HG02938 (cell line): ENCODE measurements at regions not wholly inside any gene's neighbourhood (a gene's known extent, or its start where the extent isn't known, plus 50 kb on each side); places are given as distances from the start of the nearest gene placed in this dataset.

Experiments
- ATAC-seq: cut with Tn5 transposase; IDR thresholded peaks from one replicate; pipeline ENCODE4 v1.9.1; 2021; ENCODE audit warnings: mild to moderate bottlenecking, moderate library complexity; ENCODE audit not compliant: unreplicated experiment

GRCh38 chr18:66150650-66151049 is 399.8 kb downstream of the CDH7 start:
- ATAC-seq = no peak

- ATAC-seq = no peak
Measured at GRCh38 chr18:66143029-66143428, 392.2 kb downstream of the CDH7 start.

DNA sequence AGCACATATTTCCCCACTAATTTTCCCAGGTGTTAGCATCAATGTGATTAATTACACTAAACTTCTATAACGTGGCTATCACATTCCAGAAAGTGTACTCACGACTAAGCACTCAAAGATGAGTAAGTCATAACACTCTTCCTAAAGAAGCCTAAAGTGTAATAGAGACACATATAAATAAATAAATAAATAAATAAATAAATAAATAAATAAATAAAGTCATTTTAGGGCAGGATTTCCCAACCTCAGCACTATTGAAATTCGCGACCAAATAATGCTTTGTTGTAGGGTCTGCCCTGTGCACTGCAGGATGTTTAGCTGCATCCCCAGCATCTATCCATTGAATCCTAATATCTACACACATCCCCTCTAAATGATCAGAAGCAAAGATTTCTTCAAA is 390.9 kb downstream of the CDH7 start:
- no peak for ATAC-seq

GRCh38 chr18:66138642-66139041 is 387.8 kb downstream of the CDH7 start:
- ATAC-seq = no peak

- no peak for ATAC-seq
Measured at GRCh38 chr18:66136039-66136438, 385.2 kb downstream of the CDH7 start.

DNA sequence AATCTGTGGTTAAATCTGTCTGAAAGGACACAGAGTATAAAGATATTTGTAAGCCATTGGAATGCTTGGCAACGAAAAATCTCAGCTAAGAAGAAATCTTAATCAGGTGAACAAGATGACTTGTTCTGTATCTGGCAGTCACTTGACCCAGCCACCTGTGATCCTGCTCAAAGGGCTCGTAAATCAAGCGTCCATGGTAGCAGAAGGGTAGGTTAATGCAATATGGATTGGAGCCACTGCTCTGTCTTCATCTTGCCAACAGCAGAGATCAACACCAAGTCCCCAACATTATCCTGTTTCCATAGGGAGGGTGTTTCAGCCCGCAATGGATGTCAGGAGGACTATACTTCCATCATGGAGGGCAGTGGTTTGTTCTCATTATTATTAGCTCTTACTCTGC is 378.4 kb downstream of the CDH7 start:
- ATAC-seq = no peak

DNA sequence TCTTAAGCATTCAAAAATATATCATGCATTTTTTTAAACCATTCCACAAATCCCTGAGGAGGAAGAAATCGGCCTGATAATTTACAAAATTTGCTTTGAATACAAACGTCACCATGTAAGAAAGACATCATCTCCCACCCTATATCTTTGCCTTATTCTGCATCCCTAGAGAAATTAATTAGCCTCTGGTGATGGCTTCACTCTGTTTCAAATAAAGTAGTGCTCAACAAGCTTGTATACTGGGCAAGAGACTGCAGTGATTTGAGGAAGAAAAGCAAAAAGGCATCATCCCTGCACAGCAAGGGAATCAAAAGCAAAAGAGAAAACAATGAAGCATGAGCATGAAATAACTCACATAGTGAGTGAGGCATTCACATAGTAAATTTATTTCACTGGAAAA is 375.5 kb downstream of the CDH7 start:
- no peak for ATAC-seq

GRCh38 chr18:66124394-66124793 is 373.6 kb downstream of the CDH7 start:
- peak; percentile 54 for ATAC-seq

GRCh38 chr18:66119347-66119746 is 368.5 kb downstream of the CDH7 start:
- ATAC-seq = no peak

DNA sequence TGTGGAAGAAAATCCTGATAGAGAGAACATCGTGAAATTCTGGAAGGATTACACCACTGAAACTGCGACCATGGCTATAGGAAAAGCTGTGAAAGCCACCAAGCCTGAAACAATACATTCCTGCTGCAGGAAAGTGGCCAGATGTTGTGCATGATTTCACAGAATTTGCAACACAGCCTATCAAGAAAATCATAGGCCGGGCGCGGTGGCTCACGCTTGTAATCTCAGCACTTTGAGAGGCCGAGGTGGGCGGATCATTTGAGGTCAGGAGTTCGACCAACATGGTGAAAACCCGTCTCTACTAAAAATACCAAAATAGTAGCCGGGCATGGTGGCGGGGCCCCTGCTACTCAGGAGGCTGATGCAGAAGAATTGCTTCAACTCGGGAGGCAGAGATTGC is 360.2 kb downstream of the CDH7 start:
- ATAC-seq = no peak

- ATAC-seq = no peak
Measured at GRCh38 chr18:66110607-66111006, 359.8 kb downstream of the CDH7 start.

DNA sequence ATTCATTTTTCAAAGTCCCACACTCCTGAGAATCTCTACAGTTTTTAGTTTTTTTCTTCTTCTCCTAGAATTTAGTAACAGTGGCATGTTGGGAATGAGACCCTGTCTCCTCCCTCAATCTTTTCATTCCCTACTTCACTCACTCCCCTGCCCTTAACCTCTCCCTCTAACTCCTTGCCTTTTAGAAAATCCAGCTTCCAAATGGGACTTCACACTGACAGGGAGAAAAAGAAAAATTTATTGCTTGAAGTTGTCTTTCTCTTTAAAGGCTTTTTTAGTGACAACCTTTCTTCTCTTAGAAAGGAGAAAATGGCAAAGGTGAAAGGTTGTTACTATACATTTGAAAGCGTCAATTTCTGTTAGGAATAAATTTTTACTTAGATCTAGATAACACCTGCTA is 359.2 kb downstream of the CDH7 start:
- no peak for ATAC-seq

DNA sequence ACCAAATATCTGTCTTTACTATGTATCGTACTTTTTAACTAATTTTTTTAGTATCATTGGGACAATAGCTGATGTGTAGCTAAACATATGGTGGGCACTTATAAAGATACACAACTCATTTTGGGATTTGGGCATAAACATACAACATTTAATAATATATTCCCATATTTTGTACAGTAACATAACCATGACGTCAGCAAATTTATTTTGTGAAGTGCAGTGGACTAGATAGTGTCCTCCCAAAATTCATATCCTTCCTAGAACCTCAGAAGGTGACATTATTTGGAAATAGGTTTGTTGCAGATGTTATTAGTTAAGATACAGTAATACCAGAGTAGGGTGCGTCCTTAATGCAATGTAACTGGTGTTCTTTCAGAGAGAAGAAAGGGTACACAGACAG is 356.7 kb downstream of the CDH7 start:
- ATAC-seq = no peak

DNA sequence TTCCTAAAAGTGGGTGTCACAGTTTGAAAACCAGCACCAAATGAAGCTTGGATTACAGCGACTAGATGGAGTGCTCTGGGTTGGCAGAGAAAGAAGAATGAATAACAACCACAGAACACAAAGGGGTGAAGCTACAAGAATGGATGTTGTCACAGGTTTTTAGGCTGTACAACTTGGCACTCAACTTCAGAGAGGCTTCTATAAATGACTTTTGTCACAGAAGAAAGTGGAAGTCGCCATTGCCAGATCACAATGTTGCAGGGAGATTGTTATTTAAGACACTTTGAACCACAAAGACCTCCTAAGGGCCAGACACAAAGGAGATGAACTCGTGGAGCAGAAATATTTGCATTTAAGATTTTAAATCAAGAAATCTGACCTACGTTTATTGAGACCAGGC is 354.2 kb downstream of the CDH7 start:
- ATAC-seq = no peak

GRCh38 chr18:66103550-66103949 is 352.7 kb downstream of the CDH7 start:
- no peak for ATAC-seq

DNA sequence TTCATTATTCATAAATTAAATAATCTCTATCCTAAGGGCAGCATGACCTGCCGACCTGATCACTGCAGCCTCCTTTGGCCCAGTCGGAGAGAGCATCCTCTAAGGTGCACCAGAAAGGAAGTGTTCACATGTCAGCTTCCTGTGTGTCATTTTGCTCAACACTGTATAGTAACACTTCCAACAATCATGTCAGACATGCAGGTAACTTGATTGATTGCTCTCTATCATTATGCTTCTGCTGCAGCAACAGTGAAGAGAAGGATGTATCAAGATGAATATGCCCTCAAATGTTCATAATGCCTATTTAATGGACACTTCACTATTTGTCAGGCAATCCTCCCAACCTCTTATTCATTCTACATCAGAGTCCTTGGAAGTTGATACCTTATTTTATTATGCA is 332.3 kb downstream of the CDH7 start:
- ATAC-seq = no peak

DNA sequence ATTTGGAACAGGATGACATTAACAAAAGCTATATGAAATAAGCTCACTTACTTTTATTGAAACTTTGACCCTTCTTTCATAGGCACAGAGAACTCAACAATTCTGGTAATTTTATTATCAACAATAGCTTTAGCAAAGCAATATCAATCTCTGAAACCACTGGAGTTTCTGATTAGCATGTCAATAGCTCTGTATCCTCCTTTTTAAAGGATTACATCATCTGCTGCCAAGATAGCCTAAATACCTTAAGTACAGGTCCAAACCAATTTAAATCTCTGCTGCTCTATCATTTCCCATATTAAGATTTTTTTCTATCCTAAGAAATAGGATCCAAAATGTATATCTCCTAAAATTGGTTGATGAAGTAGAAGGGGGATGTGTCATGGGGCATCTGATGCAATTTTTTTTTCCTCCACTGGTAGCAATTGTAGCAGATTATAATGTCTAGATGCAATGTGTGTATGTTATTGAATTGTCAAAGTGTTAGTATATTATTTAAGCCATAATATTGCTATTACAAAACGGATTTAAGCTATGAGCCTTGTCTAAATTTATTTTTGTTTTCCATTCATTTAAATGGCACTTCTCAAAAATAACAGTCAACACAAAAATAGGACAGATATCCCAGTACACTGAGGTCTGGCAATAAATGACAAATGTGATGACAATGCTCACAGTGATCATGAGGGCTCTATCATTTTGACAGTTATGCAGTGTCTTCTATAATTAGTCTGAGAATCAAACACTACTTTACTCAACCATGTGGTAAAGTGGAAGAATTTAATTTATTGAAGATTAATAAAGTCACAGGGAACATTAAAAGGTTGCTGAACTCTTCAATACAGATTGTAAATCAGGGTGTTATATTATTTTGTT is 328.4 kb downstream of the CDH7 start:
- ATAC-seq = no peak

DNA sequence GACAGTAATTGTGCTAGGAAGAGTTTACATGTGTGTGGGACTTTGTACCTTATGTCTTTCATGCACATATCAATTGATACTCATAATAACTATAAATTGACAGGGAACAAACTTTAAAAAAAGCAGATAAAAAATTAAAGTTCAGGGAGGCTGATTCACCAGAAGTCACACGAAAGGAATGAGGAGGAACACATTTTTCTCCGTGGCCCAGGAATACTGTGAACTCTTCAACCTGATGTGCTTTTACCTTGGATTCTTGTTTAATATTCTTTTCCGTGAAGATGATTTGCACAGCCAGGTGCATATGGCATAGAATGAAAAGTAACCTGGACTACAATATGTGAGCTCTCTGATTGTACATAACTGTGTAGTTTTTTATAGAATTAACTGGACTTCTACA is 326.3 kb downstream of the CDH7 start:
- ATAC-seq = no peak

- ATAC-seq = no peak
Measured at GRCh38 chr18:66066191-66066590, 315.4 kb downstream of the CDH7 start.

- ATAC-seq = no peak
Measured at GRCh38 chr18:66048406-66048805, 297.6 kb downstream of the CDH7 start.

DNA sequence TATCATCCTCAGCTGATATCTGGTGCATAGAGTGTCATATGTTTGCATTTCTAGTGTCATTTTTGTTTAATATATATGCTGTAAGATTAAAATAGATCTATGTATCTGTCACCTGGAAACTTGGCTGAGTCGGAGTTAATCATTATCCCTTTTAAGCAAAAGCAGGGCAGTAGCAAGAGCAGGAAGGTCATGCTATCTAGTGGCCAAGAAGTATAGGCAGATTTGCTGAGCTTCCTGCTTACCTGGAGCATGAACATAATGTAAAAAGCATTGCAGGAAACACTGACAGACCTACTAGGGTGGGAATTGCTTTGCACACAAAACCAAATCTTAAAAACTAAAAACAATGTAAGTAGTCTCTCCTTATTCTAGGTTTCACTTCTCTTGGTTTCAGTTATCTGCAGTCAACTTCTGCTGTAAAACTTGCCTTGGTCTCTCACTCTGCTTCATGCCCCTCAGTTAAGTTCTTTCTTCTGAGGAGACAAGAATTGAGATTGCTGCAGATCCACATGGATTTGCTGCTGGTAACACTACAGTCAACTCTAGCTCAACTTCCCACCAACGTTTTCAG is 295.3 kb downstream of the CDH7 start:
- peak; percentile 73 for ATAC-seq

- ATAC-seq = no peak
Measured at GRCh38 chr18:66043009-66043408, 292.2 kb downstream of the CDH7 start.

- no peak for ATAC-seq
Measured at GRCh38 chr18:66013969-66014368, 263.2 kb downstream of the CDH7 start.
